Ovary (tissue), 3 donors: ENCODE measurements at regions not wholly inside any gene's neighbourhood (a gene's known extent, or its start where the extent isn't known, plus 50 kb on each side); places are given as distances from the start of the nearest gene placed in this dataset.

ENCODE experiments used
- EP300 ChIP-seq: sonication (generic); formaldehyde crosslinking; IDR thresholded peaks from one replicate; pipeline ENCODE4 v1.6.1; 2017; ENCODE audit warnings: antibody characterized with exemption
- POLR2A ChIP-seq: fragments of 450-650 bp; IDR thresholded peaks from one replicate; pipeline ENCODE4 v1.6.1; 2017; ENCODE audit warnings: antibody characterized with exemption, mild to moderate bottlenecking, moderate library complexity
- TF ChIP-seq, protein P1 (sequence below), 3 donors: fragments of 450-650 bp in 2 of 3; fragments of 200-600 bp in 1 of 3; IDR thresholded peaks; one replicate each; pipeline versions ENCODE4 v1.5.1 to v1.8.0; 2016 to 2022; ENCODE audit warnings: antibody characterized with exemption in 3 of 3, mild to moderate bottlenecking in 1 of 3
- donor health status: DM: no; HTN: no; CAD: no.

DNA sequence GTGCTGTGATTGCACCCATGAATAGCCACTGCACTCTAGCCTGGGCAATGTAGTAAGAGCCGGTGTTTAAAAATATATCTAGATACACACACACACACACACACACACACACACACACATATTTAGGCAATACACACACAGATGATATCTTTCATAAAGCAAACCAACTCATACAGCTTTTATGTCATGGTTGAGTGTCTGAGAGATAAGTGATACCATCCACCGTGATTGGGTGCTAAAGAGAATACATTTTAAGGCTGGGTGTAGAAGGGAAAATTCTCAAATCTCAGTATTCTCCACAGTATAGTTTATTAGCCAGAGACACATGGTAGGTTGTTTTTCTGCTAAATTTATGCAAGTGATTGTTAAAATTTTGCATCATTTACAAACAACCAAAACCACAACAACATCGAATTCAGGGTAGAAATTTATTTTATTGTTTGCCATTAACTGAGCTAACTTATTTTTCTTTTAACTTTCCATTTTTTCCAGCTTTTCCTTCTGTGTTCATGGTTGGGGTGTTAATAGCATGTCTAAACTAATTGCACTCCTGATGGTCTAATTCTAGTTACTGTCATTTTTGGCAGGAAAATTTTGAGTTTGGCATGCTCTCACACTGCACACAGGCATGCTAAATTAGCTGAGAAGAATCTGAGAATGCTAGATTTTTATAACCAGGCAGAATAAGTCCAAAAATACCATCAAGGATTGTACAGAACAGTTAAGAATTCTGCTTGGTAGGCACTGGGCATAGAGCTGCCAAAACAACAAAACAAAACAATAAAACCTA, 57.9 kb upstream of the SYPL1 start:
- TF ChIP-seq, protein P1, sequence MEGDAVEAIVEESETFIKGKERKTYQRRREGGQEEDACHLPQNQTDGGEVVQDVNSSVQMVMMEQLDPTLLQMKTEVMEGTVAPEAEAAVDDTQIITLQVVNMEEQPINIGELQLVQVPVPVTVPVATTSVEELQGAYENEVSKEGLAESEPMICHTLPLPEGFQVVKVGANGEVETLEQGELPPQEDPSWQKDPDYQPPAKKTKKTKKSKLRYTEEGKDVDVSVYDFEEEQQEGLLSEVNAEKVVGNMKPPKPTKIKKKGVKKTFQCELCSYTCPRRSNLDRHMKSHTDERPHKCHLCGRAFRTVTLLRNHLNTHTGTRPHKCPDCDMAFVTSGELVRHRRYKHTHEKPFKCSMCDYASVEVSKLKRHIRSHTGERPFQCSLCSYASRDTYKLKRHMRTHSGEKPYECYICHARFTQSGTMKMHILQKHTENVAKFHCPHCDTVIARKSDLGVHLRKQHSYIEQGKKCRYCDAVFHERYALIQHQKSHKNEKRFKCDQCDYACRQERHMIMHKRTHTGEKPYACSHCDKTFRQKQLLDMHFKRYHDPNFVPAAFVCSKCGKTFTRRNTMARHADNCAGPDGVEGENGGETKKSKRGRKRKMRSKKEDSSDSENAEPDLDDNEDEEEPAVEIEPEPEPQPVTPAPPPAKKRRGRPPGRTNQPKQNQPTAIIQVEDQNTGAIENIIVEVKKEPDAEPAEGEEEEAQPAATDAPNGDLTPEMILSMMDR (IDR thresholded peaks at IDR 0.05): no peak
- TF ChIP-seq POLR2A: no peak
- TF ChIP-seq EP300: no peak
